ENCODE measurements at regions not wholly inside any gene's neighbourhood (a gene's known extent, or its start where the extent isn't known, plus 50 kb on each side); places are given as distances from the start of the nearest gene placed in this dataset.

DNA sequence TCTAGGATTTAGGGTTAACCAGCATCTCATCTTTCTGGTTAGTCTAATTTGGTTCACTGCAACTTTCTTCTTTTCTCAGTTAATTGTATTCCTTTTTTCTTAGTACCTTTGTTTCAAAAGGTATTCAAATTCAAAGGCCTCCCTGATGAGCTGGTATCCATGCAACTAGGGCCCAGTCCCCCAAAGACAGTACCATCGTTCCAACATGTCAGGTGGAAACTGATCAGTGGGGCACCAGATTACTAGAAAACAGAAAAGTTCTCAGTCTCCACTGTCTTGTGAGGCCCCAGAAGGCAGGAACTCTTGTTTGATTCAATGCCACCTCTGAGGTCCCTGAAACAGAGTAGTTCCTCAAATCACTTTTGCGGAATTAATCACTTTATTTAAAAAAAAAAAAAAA is 303.2 kb upstream of the NBEA start:
- ChIA-PET POLR2A (no interaction called here), RAD21 (ENCODE audit: low non-redundant PET in 1 of 2, low total read pairs in 2 of 2, uncharacterized antibody in 2 of 2, unreplicated experiment in 2 of 2) (no interaction called here), CTCF (no interaction called here)
- Histone ChIP-seq H3K4me3 (replicated peaks in 1 of 2; ENCODE audit: low read depth in 1 of 2, low read length in 2 of 2) (no peak overlapping the region), H3K4me2 (ENCODE audit: low read length) (no peak overlapping the region), H3K36me3 (ENCODE audit: control insufficient read depth in 1 of 2, insufficient read depth in 2 of 2, low read length in 2 of 2) (no peaks in the 10 kb centered on the region), H4K20me1 (ENCODE audit: insufficient read depth) (no peaks in the 10 kb centered on the region), H3K27ac (ENCODE audit: low read depth, low read length) (no peak overlapping the region), H3K9me2 (ENCODE audit: insufficient read depth) (no peaks in the 10 kb centered on the region), H3K27me3 (ENCODE audit: insufficient read depth, low read length) (no peaks in the 10 kb centered on the region), H3K9ac (ENCODE audit: low read length) (no peak overlapping the region), H3K4me1 (ENCODE audit: control insufficient read depth in 1 of 2, insufficient read depth in 2 of 2, low read length in 2 of 2) (no peaks in the 10 kb centered on the region), H2AFZ (ENCODE audit: low read depth, low read length, poor library complexity, severe bottlenecking) (no peak overlapping the region), H3K9me3 (ENCODE audit: control insufficient read depth in 1 of 2, insufficient read depth in 1 of 2, low read depth in 1 of 2, low read length in 2 of 2) (no peaks in the 10 kb centered on the region), H3K79me2 (ENCODE audit: insufficient read depth, low read length) (no peaks in the 10 kb centered on the region)
- ATAC-seq: no peak
- DNase-seq (ENCODE audit: low read depth, low spot score): no peak
- no TSS peak for BruUV-seq (replicated peaks)
- intact Hi-C loops (cut with micrococcal nuclease): no loop called here
- no peak for TF ChIP-seq EGR1 (IDR thresholded peaks at IDR 0.05; ENCODE audit: low read depth)
- TF ChIP-seq, protein P1, sequence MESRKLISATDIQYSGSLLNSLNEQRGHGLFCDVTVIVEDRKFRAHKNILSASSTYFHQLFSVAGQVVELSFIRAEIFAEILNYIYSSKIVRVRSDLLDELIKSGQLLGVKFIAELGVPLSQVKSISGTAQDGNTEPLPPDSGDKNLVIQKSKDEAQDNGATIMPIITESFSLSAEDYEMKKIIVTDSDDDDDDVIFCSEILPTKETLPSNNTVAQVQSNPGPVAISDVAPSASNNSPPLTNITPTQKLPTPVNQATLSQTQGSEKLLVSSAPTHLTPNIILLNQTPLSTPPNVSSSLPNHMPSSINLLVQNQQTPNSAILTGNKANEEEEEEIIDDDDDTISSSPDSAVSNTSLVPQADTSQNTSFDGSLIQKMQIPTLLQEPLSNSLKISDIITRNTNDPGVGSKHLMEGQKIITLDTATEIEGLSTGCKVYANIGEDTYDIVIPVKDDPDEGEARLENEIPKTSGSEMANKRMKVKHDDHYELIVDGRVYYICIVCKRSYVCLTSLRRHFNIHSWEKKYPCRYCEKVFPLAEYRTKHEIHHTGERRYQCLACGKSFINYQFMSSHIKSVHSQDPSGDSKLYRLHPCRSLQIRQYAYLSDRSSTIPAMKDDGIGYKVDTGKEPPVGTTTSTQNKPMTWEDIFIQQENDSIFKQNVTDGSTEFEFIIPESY (IDR thresholded peaks at IDR 0.05; ENCODE audit: extremely low read depth, insufficient replicate concordance, low read length): no peak
- TF ChIP-seq ZFX (IDR thresholded peaks at IDR 0.05): no peak
- no peak for TF ChIP-seq SP1 (IDR thresholded peaks at IDR 0.05; ENCODE audit: low read depth)
- TF ChIP-seq, protein P2, sequence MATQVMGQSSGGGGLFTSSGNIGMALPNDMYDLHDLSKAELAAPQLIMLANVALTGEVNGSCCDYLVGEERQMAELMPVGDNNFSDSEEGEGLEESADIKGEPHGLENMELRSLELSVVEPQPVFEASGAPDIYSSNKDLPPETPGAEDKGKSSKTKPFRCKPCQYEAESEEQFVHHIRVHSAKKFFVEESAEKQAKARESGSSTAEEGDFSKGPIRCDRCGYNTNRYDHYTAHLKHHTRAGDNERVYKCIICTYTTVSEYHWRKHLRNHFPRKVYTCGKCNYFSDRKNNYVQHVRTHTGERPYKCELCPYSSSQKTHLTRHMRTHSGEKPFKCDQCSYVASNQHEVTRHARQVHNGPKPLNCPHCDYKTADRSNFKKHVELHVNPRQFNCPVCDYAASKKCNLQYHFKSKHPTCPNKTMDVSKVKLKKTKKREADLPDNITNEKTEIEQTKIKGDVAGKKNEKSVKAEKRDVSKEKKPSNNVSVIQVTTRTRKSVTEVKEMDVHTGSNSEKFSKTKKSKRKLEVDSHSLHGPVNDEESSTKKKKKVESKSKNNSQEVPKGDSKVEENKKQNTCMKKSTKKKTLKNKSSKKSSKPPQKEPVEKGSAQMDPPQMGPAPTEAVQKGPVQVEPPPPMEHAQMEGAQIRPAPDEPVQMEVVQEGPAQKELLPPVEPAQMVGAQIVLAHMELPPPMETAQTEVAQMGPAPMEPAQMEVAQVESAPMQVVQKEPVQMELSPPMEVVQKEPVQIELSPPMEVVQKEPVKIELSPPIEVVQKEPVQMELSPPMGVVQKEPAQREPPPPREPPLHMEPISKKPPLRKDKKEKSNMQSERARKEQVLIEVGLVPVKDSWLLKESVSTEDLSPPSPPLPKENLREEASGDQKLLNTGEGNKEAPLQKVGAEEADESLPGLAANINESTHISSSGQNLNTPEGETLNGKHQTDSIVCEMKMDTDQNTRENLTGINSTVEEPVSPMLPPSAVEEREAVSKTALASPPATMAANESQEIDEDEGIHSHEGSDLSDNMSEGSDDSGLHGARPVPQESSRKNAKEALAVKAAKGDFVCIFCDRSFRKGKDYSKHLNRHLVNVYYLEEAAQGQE (IDR thresholded peaks at IDR 0.05; ENCODE audit: low read depth): no peak
- no peak for TF ChIP-seq SRF (IDR thresholded peaks at IDR 0.05; ENCODE audit: low read depth)
- TF ChIP-seq SIN3A (IDR thresholded peaks at IDR 0.05; ENCODE audit: low read depth): no peak
- TF ChIP-seq TCF7L2 (IDR thresholded peaks at IDR 0.05; ENCODE audit: borderline replicate concordance, extremely low read depth, insufficient read depth, insufficient read length): no peak
- TF ChIP-seq POLR2A (IDR thresholded peaks at IDR 0.05; ENCODE audit: borderline replicate concordance, extremely low read depth, insufficient read depth, insufficient read length): no peak
- no peak for TF ChIP-seq EZH2phosphoT487 (IDR thresholded peaks at IDR 0.05; ENCODE audit: borderline replicate concordance)
- TF ChIP-seq, protein P3, sequence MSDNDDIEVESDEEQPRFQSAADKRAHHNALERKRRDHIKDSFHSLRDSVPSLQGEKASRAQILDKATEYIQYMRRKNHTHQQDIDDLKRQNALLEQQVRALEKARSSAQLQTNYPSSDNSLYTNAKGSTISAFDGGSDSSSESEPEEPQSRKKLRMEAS (IDR thresholded peaks at IDR 0.05): no peak
- no peak for TF ChIP-seq ZNF274 (IDR thresholded peaks at IDR 0.05; ENCODE audit: low read depth, low read length)
- TF ChIP-seq, protein P4, sequence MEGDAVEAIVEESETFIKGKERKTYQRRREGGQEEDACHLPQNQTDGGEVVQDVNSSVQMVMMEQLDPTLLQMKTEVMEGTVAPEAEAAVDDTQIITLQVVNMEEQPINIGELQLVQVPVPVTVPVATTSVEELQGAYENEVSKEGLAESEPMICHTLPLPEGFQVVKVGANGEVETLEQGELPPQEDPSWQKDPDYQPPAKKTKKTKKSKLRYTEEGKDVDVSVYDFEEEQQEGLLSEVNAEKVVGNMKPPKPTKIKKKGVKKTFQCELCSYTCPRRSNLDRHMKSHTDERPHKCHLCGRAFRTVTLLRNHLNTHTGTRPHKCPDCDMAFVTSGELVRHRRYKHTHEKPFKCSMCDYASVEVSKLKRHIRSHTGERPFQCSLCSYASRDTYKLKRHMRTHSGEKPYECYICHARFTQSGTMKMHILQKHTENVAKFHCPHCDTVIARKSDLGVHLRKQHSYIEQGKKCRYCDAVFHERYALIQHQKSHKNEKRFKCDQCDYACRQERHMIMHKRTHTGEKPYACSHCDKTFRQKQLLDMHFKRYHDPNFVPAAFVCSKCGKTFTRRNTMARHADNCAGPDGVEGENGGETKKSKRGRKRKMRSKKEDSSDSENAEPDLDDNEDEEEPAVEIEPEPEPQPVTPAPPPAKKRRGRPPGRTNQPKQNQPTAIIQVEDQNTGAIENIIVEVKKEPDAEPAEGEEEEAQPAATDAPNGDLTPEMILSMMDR (IDR thresholded peaks at IDR 0.05 in 2 of 3, conservative IDR thresholded peaks at IDR 0.05 in 1 of 3; ENCODE audit: borderline replicate concordance in 1 of 3, insufficient read depth in 1 of 3, low read depth in 2 of 3, low read length in 2 of 3): no peak
